Kidney (tissue), 13 donors: ENCODE measurements at regions not wholly inside any gene's neighbourhood (a gene's known extent, or its start where the extent isn't known, plus 50 kb on each side); places are given as distances from the start of the nearest gene placed in this dataset.
"Not testable (repeated sequence)": the region's sequence is repeated elsewhere in the genome, so short reads cannot be mapped to it uniquely, and the experiment has no call there.

Experiments used
- DNase-seq, 5 donors: peaks; one replicate each; pipeline ENCODE4 v3.0.0-alpha.2; 2013 to 2020
- FAIRE-seq: peaks from 2 replicates; lab custom pipeline; 2012; peaks lifted over from hg19 to GRCh38; lab: Jason Lieb, UNC
- H3K27ac ChIP-seq, 2 donors: one replicate each; pipeline ENCODE4 v1.7.0; 2013; ENCODE audit warnings: low read depth in 2 of 2, low read length in 2 of 2, inconsistent platforms in 1 of 2
- H3K27me3 ChIP-seq: one replicate; pipeline ENCODE4 v1.7.1; 2013; ENCODE audit warnings: low read length, inconsistent platforms; ENCODE audit not compliant: control insufficient read depth, insufficient read depth
- H3K36me3 ChIP-seq, 3 donors: one replicate each; pipeline versions ENCODE4 v1.7.0 to v1.7.1; 2013; ENCODE audit warnings: low read length in 3 of 3, control low read depth in 1 of 3, inconsistent platforms in 1 of 3; ENCODE audit not compliant: insufficient read depth in 3 of 3, control insufficient read depth in 2 of 3
- H3K4me1 ChIP-seq, 3 donors: one replicate each; pipeline versions ENCODE4 v1.7.0 to v1.7.1; 2013; ENCODE audit warnings: low read length in 3 of 3, inconsistent platforms in 1 of 3, low read depth in 1 of 3; ENCODE audit not compliant: control insufficient read depth in 2 of 3, insufficient read depth in 2 of 3
- H3K4me3 ChIP-seq, 3 donors: one replicate each; pipeline versions ENCODE4 v1.7.0 to v1.8.1; 2013; ENCODE audit warnings: low read length in 3 of 3, control low read depth in 1 of 3, inconsistent platforms in 1 of 3
- H3K9ac ChIP-seq, 3 donors: one replicate each; pipeline versions ENCODE4 v1.7.0 to v1.7.1; 2013; ENCODE audit warnings: low read length in 3 of 3, control low read depth in 1 of 3, inconsistent platforms in 1 of 3
- H3K9me3 ChIP-seq, 3 donors: one replicate each; pipeline versions ENCODE4 v1.7.0 to v1.7.1; 2013; ENCODE audit warnings: low read length in 3 of 3, control low read depth in 1 of 3, inconsistent platforms in 1 of 3; ENCODE audit not compliant: control insufficient read depth in 2 of 3, insufficient read depth in 1 of 3
- CTCF ChIP-seq: IDR thresholded peaks from 3 replicates; pipeline ENCODE4 v1.5.1; 2012; ENCODE audit warnings: mild to moderate bottlenecking, moderate library complexity, borderline replicate concordance; ENCODE audit not compliant: insufficient read depth; ENCODE audit errors: extremely low read depth
- intact Hi-C: fragments of 100-400 bp; cut with DNase I; formaldehyde crosslinking; loops from one replicate; pipeline ENCODE4 v1.11.1; 2022
- donor health status: control.
- donor health status: control.
- donor health status: control.
- donor health status: control.
- donor health status: control.
- donor health status: DM: yes; HTN: yes; CAD: no.
- donor health status: Normal renal cell carcinoma (clear cell type).

- H3K27me3 ChIP-seq, H3K9me3 ChIP-seq, DNase-seq, H3K4me3 ChIP-seq, H3K9ac ChIP-seq, H3K27ac ChIP-seq, intact Hi-C loops, H3K36me3 ChIP-seq, FAIRE-seq, H3K4me1 ChIP-seq: not testable (repeated sequence)
Measured at GRCh38 chr1:214095896-214096295, 108.1 kb downstream of the PROX1 start.

GRCh38 chr1:214101246-214101645, 113.5 kb downstream of the PROX1 start:
- no peak for TF ChIP-seq CTCF
- Histone ChIP-seq H3K9me3 (peaks cover 0 to 3% (median 3%) of the 10 kb centered on the region in 3 donors), H3K27me3 (no peaks in the 10 kb centered on the region), H3K27ac (no peak overlapping the region), H3K4me1 (no peaks in the 10 kb centered on the region), H3K36me3 (no peaks in the 10 kb centered on the region), H3K4me3 (no peak overlapping the region), H3K9ac (no peak overlapping the region)
- FAIRE-seq = no peak
- DNase-seq = no peak
- intact Hi-C loops = no loop called here

- no peak for TF ChIP-seq CTCF
- no peak overlapping the region for H3K4me3 ChIP-seq
- no peak for DNase-seq
- intact Hi-C loops = no loop called here
- no peaks in the 10 kb centered on the region for H3K4me1 ChIP-seq
- no peaks in the 10 kb centered on the region for H3K27me3 ChIP-seq
- H3K36me3 ChIP-seq = no peaks in the 10 kb centered on the region
- H3K9me3 ChIP-seq = peaks cover 0 to 3% (median 3%) of the 10 kb centered on the region in 3 donors
- H3K9ac ChIP-seq = no peak overlapping the region
- H3K27ac ChIP-seq = no peak overlapping the region
- FAIRE-seq = no peak
Measured at GRCh38 chr1:214101828-214102227, 114.1 kb downstream of the PROX1 start.

- FAIRE-seq (no peak), DNase-seq (no peak)
- Histone ChIP-seq H3K4me3 (no peak overlapping the region), H3K4me1 (no peaks in the 10 kb centered on the region), H3K9ac (no peak overlapping the region), H3K27ac (no peak overlapping the region), H3K9me3 (peaks cover 0 to 3% (median 3%) of the 10 kb centered on the region in 3 donors), H3K36me3 (no peaks in the 10 kb centered on the region), H3K27me3 (no peaks in the 10 kb centered on the region)
- no peak for TF ChIP-seq CTCF
- intact Hi-C loops = no loop called here
Measured at GRCh38 chr1:214102907-214103306, 115.1 kb downstream of the PROX1 start.
